Activated naive CD4-positive, alpha-beta T cell (primary cell): ENCODE measurements at regions not wholly inside any gene's neighbourhood (a gene's known extent, or its start where the extent isn't known, plus 50 kb on each side); places are given as distances from the start of the nearest gene placed in this dataset.

Experiments used
- DNase-seq, 4 experiments: peaks; one replicate each; lab custom pipeline; 2025; lab: John Stamatoyannopoulos, UW

DNA sequence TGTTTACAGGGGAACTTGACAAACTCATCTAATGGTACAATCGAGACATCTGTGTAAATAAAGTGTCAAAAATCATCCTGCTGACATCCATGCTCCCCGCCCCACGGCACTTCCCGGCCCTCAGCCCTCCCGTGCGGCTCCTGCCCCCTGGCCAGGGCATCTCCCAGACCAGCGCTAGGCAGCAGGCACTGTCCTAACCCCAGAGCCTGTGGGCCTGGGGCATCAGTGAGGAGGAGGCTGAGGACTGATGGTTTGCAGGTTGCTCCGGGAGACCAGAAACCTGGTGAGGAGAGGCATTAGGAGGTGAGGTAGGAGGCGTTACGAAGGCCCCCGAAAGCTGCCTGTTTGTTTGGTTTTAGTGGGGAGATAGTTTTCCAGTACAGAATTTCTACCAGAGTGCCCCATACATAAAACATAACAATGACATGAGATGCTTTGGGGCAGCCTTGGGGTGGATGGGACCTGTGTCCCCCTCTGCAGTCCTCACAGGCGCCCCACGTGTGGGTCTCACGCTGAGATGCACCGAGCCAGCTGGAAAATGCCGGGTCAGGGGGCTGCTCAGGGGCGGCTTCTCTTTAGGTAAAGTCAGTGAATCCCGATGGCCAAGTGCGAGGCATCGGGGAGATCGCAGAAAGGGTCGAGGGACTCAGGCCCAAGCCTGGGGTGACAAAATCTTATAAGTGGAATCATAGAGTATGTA lies 114.2 kb downstream of the RTP5 start:
- DNase-seq, result no peak

DNA sequence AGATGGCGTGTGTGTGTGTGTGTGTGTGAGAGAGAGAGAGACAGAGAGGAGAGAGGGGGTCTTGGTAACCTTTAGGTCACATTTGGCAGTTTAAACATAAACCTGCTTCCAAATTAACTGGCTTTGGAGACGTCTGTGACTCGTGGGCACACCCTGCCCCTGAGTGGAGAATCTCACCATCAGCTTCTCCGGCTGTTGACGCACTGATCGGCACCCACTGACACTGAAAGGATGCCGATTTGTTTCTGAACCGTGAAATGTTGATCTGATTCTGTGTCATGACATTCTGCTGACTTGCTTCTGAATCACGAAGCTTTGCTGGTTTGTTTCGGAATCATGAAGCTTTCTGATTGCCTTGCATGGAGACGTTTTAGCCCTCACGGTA lies 114.7 kb downstream of the RTP5 start:
- DNase-seq, result no peak

DNA sequence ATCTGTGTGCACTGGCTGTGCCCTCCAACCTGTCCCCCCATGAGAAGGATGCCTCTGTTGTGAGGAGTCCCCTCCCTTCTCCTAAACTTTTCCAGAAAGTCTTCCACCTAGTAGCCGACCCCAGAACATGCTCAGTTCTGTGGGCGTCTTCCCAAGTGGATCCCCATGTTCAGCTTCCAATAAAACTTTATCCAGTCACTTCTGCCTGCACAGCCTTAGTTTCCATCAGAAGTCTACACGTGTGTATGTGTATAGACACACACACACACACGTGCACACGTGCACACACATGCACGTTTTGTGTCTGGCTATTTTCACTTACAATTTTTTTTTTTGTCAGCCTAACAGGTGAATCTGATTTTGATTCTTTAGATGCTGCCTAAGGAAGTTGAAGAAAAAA lies 115.1 kb downstream of the RTP5 start:
- no peak for DNase-seq

DNA sequence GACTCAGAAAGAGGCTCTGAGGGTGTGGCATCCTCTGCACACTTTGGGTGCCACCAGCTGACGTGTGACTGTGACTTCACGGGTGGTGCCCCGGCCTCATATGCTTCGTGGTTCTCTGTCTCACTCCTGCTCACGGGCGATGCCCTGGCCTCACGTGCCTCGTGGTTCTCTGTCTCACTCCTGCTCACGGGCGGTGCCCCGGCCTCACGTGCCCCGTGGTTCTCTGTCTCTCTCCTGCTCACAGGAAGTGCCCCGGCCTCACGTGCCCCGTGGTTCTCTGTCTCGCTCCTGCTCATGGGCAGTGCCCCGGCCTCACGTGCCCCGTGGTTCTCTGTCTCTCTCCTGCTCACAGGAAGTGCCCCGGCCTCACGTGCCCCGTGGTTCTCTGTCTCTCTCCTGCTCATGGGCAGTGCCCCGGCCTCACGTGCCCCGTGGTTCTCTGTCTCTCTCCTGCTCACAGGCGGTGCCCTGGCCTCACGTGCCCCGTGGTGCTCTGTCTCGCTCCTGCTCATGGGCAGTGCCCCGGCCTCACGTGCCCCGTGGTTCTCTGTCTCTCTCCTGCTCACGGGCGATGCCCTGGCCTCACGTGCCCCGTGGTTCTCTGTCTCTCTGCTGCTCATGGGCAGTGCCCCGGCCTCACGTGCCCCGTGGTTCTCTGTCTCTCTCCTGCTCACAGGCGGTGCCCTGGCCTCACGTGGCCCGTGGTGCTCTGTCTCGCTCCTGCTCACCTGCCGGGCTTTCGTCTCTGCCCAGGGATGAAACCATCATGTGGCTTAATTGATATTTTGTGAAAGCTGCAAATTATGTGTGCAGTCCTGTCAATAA lies 115.8 kb downstream of the RTP5 start:
- peak in 2 of 4 experiments; percentile 33 to 42 for DNase-seq

DNA sequence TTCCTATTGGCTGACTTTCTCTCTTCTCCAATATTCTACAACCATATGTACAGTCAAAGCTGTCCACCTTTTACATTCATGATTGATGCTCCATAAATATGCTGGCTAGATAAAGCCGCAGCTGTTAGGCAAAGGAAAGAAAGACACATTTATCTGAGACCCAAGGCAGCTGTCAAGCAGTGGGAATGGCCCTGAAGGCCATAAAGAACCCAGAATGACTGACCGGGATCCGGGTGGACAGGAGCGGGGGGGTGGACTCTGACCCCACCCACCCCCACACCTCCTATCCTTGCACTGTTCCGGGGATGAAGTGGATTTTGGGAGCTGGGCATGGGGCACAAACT lies 116.4 kb downstream of the RTP5 start:
- no peak for DNase-seq

DNA sequence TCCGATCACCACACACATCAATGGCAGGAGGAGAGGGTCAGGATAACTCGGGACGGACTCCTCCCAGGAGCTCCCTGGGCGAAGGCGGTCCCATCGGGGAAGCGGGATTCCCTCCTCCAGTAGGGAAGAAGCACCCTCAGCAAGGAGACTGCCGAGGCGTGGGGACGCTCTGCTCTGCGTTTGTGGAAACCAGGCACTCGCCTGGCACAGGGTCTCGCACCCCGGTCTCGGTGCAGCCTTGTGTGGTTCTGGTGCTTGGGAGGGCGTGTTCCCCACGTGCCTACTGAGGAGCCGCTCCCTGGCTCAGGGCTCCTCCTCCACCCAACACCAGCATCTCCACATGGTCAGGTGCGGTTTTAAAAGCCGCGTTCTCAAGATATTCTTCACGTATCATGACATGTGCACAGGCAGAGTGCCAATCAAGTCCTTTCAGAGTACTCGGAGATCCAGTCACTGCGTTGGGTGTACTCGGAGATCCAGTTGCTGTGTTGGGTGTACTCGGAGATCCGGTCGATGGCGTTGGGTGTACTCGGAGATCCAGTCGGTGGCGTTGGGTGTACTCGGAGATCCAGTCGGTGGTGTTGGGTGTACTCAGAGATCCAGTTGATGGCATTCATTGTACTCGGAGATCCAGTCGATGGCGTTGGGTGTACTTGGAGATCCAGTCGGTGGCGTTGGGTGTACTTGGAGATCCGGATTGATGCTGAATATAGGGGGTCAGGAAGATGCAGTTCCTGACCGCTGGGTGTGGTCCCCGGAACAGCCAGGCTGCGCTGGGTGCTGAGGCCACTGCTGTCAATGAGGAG lies 117.5 kb downstream of the RTP5 start:
- no peak for DNase-seq

DNA sequence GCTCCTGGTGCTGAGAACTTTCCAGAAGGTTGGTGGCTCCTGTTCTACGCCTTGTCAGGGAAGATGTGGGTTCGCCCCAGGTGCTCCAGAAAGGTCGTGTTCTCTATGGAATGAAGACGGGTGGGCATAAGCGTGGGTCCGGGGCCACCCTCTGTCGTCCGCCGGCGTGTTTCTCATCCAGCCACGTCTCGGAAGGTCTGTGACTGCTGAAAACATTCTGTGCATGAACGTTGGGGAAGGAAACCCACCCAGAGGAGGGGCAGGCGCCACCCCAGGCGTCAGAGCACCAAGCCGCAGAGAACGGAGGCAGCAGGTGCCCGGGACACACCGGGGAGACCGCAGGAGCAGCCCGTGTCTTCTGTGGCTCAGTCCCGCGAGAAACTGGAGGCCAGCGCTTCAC lies 118.2 kb downstream of the RTP5 start:
- no peak for DNase-seq

DNA sequence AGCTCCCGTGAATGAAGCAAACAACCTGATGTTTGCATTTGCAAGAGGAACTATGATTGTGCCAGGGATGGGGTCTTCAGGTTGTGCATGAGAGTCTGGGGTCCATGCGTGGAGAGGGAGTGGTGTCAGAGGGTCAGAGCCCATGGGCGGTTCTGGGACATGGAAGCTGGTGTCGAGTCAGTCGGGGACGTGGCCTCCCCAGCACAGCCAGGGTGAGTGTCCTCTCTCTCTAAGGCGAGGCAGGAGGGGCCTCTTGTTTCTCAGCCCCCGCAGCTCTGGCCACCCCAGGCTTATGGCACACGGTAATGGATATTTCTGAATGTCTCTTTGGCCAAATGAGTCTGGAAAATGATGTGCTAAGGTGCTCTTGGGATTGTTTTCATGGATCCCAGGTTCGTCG lies 118.6 kb downstream of the RTP5 start:
- DNase-seq, result no peak

DNA sequence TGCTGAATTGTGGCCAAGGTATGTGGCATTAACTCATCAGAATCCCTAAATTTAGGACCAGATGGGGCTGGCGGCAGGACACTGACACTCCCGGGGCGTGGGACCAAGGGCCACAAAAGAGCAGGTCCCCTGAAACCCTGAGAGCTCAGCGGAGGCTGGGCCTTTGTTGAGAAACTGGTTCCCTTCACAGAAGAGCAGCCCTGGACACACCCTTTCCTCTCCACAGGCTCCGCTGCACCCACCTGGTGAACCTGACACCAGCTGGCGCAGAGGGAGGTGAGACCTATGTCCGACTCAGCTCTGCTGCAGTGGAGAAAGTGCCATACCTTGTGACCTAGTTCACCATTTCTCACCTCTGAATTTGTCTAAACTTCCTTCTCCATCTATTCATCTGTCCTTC lies 119.5 kb downstream of the RTP5 start:
- no peak for DNase-seq

DNA sequence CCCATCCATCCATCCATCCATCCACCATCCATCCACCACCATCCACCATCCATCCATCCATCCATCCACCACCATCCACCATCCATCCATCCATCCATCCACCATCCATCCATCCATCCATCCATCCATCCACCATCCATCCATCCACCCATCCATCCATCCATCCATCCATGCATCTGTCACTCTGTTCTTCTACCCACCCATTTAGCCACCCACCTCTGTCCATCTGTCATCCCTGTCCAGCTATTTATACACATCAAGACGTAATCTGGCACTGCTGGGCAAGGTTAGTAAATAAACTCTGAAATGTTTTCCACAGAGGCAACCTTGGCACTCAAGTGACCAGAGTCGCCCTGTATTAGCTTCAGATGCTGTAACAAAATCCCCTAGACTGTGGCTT lies 120.9 kb downstream of the RTP5 start:
- DNase-seq, result no peak

DNA sequence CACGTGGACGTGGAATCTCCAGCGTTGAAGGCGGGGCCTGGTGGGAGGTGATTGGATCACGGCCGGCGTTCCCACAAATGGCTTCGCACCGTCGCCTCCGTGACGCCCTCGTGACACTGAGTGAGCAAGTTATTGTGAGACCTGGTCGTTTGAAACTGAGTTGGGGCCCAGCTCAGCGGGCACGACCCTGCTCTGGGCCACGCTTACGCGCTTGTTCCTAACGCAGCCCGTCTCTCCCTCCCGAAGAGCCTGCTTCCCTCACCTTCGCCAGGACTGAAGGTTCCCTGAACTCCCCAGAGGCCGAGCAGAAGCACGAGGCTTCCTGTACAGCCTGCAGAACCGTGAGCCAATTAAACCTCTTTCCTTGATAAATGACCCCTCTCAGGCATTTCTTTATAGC lies 121.8 kb downstream of the RTP5 start:
- no peak for DNase-seq

DNA sequence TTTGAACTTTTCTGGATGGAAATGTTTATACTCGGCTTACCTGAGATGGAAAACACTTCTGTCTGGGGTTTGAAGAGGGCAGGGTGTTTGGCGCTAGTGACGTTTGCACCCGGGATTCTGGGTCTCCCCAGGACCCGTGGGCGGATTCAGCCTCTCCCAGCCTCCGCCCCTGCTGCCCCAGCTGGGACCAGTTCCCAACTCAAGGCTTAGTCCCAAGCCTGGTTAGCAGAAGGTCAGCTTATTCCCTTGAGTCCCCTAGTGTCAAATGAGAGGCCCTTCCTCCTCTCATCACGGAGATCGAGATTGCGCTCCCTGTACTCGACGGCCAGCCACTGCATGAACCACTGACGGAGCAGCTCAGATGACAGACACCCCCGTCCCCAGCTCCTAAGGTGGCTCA lies 123.2 kb downstream of the RTP5 start:
- DNase-seq, result no peak

DNA sequence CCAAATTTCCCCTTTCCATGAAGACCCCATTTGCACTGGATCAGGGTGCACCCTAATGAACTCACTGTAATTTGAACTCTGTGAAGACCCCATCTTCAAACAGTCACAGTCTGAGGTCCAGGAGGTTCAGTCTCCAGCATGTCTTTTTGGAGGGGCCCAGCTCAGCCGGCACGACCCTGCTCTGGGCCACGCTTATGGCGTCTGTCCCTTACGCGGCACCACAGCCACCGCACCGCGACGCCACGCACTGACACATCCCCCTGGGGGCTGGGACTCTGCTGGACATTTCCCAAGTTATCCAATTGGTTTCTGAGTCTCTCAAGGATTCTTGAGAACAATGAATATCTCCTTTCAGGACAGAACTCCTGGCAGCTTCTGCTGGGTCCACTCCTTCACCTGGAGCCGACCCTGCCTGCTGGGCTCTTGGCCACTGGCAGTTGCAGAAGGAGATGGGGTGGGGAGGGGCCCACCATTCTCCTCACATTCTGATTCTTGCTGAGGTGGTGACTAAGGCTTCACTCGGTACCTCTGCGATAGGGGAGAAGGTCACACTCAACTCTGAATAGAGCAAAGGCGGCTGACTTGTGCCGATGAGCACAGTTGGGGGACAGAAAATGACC lies 124.0 kb downstream of the RTP5 start:
- DNase-seq, result no peak

DNA sequence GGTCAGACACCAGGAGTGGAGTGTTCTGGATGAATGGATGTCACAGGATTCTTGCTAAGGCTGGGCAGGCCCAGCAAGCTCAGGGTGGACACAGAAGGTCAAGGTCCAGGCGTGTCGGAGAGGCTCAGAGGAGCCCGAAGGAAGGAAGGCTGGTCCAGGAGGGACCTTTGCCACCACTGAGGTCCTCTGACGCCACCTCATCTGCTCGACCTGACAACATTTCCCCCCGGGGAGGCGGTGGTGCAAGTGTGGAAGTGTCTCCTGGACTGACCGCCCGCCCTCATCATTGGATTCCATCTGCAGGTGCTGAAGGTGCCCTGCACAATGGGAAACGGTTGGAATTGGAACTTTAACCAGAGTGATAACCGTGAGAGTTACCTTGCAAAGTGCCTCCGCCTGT lies 124.6 kb downstream of the RTP5 start:
- no peak for DNase-seq

DNA sequence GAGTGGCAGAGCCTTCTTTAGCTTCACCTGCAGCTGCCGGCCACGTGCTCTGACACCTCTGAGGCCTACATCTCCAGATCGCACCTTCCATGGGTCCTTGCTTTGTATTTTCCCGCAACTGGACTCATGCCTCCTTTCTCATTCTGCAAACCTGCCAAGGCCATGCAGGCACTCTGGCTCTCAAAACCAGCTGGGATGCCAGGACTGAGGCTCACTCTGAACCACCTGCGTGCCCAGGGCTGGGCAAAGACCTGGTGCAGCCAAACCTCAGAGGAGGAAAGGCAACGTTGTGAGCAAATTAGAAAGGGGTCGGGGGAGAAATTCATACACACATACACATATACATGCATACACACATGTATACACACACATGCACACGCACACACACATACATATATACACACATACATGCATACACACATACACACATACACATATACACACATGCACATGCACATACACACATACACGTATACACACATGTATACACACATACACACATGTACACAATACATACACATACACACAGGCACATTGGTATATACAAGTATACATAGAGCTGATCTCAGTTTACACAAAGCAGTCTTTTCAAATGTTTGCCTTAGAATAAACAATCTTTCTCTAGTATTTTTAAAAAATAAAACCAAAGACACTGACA lies 125.2 kb downstream of the RTP5 start:
- no peak for DNase-seq

DNA sequence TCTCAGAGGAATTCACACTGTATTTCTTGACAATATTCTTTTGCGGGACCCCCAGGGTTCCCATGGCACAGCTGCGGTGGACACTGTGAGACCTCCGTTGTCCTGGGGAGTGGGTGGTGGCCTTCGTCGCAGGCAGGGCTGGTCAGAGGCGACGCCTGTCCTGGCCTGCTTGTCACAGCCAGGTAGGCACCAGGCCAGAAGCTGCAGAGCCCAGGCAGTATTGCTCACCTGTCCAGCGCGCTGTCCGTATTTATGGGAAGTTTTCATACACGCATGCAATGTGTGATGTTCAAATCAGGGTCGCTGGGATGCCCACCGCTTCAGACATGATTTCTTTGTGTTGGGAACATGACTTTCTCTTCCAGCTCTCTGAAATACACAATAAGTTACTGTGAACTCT lies 126.6 kb downstream of the RTP5 start:
- no peak for DNase-seq

DNA sequence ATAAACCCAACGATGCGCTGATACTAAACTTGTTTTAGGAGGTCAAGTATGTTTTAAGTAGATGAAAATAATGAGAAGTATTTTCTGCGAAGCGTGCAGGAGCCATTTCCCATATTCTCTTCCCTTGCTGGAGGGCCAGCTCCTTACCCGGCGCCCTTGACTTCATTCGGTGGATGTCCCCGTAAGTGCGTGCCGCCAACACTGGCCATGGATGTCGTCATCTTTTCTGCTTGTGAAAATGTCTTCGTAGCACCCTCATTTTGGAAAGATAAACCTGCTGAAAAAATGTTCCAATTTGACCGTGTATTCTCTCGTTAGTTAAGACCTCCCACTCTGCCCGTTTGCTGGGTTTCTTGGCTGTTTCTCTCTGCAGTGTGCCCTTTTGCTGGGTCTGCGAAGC lies 127.5 kb downstream of the RTP5 start:
- no peak for DNase-seq

DNA sequence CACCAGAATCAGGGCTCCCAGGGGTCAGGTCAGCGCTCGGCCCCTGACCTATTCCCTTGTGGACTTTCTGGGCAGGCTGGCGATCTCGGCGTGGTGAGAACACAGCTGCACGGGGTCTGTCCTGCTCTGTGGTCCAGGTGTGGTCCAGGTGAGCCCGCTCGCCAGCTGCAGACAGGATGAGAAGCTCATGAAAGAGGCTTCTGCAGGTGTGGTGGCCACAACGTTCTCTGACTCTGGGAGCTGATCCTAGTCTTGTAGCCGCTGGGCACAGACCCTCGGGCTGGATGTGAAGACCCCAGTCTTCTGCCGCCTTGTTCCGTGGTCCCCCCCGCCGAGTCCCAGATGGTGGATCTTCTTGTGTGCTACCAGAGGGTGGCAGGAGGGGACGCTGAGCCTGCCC lies 129.7 kb downstream of the RTP5 start:
- no peak for DNase-seq

DNA sequence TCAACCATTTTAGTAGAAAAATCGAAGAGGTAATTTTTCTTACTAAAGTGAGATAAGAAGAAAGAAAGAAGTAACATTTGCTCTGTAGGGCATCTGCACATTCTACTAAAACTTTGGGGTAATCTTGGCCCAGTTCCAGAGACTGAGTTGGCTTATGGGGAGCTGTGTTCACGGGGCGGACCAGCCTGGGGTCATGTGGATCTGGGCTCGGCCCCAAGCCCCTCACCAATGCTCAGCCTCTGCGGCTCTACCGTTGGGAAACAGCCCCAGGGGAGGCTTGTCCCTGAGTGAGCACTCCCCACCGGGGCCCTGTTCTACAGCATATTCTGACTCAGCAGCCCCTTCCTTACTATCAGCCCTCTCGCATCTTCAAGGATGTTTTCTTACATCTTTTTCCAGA lies 132.3 kb downstream of the RTP5 start:
- DNase-seq, result no peak

DNA sequence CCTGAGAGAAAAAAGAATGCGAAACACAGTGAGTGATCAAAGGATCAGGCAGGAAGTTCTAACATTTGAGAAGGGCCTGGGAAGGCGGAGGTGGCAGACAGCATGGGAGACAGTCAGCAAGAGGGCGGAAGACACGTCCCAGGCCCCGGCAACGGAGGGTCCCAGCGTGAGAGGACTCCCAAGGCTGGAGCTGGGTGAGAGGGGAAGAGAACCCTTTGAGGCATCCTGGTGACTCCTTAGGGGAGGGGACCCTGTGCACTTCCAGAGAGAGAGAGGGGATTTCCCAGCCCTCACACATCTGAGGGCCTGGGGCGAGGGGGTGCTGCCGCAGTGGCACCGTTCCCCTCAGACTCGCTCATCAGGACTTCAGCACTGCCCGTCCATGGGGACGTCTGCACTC lies 133.4 kb downstream of the RTP5 start:
- DNase-seq, result peak in 1 of 4 experiments; percentile 12

DNA sequence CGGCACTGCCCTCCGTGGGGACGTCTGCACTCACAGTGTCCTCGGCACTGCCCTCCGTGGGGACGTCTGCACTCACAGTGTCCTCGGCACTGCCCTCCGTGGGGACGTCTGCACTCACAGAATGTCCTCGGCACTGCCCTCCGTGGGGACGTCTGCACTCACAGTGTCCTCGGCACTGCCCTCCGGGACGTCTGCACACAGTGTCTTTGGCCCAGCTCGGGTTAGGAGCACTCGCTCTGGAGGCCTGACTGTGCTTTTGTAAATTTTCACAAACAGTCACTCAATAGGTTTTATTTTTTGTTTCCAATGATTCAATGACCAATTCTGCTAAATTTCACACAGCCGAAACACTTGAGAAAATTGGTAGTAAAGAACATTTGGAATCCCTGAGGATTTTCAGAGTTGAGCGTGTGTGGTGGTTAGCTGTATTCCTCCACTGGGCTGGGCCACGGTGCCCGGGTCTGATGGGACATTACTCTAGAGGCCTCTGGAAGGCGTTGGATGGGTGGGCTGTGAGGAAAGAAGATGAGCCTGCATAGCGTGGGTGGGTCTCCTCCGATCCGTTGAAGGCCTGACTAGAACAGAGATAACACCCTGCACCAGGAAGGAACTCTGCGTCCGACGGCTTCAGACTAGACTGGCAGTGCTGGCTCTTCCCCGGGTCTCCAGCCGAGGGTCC lies 134.8 kb downstream of the RTP5 start:
- no peak for DNase-seq

DNA sequence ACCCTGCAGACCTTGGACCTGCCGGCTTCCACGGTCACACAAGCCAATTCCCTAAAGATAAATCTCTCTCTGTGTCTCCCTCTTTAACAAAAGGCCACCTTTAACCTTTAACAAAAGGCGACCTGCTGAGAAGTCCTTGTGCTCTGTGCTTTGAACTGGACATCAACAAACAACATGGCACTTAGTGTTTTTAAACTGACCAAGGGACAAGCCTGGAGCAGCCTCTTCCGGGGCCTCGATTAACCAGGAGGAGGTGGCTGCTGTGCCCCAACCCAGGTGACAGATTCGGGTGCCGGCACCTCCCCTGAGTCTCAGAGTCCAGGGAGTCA lies 135.3 kb downstream of the RTP5 start:
- no peak for DNase-seq
